ENCODE measurements at regions not wholly inside any gene's neighbourhood (a gene's known extent, or its start where the extent isn't known, plus 50 kb on each side); places are given as distances from the start of the nearest gene placed in this dataset.

GRCh38 chr2:43139996-43140621, 86.3 kb downstream of the ZFP36L2 start:
- Histone ChIP-seq H3K4me2 (ENCODE audit: unreplicated experiment) (no peak overlapping the region), H3K36me3 (ENCODE audit: low read depth) (no peaks in the 10 kb centered on the region), H3K27ac (no peak overlapping the region), H3K79me2 (ENCODE audit: insufficient read depth) (no peaks in the 10 kb centered on the region), H4K20me1 (ENCODE audit: insufficient read depth) (no peaks in the 10 kb centered on the region; the same call in 1 of the 2 replicates), H3K9me3 (ENCODE audit: low read depth) (no peaks in the 10 kb centered on the region), H3K4me3 (no peak overlapping the region), H3K27me3 (replicated peaks; ENCODE audit: insufficient read depth) (no peaks in the 10 kb centered on the region), H2AFZ (no peak overlapping the region), H3K9me2 (ENCODE audit: insufficient read depth) (no peaks in the 10 kb centered on the region), H3K4me1 (ENCODE audit: insufficient read depth) (no peaks in the 10 kb centered on the region), H3F3A (ENCODE audit: insufficient read depth) (peaks cover 6% of the 10 kb centered on the region; the same call in 1 of the 2 replicates), H3K9ac (no peak overlapping the region)
- no peak for DNase-seq
- 94% methylated on average over 11 of the region's 11 CpGs for WGBS, 2 experiments (ENCODE audit: low coverage in 1 of 2, low lambda C conversion rate in 2 of 2, missing lambda C conversion rate in 2 of 2)
- TF ChIP-seq EZH2 (IDR thresholded peaks at IDR 0.05; ENCODE audit: insufficient read depth, poor library complexity, severe bottlenecking) (no peak), EZH2phosphoT487 (IDR thresholded peaks at IDR 0.05; ENCODE audit: insufficient read depth, low read depth) (no peak)
- in situ Hi-C loops (cut with MboI): loop anchor here (10.0 kb wide), 1 partner anchor 75 kb away; no protein-coding TSS in a partner anchor

GRCh38 chr2:43139501-43139900, 86.9 kb downstream of the ZFP36L2 start:
- Histone ChIP-seq H3K36me3 (ENCODE audit: low read depth) (no peaks in the 10 kb centered on the region), H4K20me1 (ENCODE audit: insufficient read depth) (no peaks in the 10 kb centered on the region; the same call in 1 of the 2 replicates), H3K9me3 (ENCODE audit: low read depth) (no peaks in the 10 kb centered on the region), H2AFZ (no peak overlapping the region), H3K27me3 (replicated peaks; ENCODE audit: insufficient read depth) (no peaks in the 10 kb centered on the region), H3K4me3 (no peak overlapping the region), H3K9ac (no peak overlapping the region), H3K4me2 (ENCODE audit: unreplicated experiment) (no peak overlapping the region), H3K9me2 (ENCODE audit: insufficient read depth) (no peaks in the 10 kb centered on the region), H3K27ac (no peak overlapping the region), H3F3A (ENCODE audit: insufficient read depth) (peaks cover 4% of the 10 kb centered on the region; the same call in 1 of the 2 replicates), H3K79me2 (ENCODE audit: insufficient read depth) (no peaks in the 10 kb centered on the region), H3K4me1 (ENCODE audit: insufficient read depth) (no peaks in the 10 kb centered on the region)
- WGBS, 2 experiments (ENCODE audit: low coverage in 1 of 2, low lambda C conversion rate in 2 of 2, missing lambda C conversion rate in 2 of 2): 92 to 93% methylated on average over 4 of the region's 4 CpGs
- DNase-seq: no peak
- in situ Hi-C loops (cut with MboI): no loop called here
- TF ChIP-seq EZH2 (IDR thresholded peaks at IDR 0.05; ENCODE audit: insufficient read depth, poor library complexity, severe bottlenecking): no peak
- no peak for TF ChIP-seq EZH2phosphoT487 (IDR thresholded peaks at IDR 0.05; ENCODE audit: insufficient read depth, low read depth)

- Histone ChIP-seq H4K20me1 (ENCODE audit: insufficient read depth) (no peaks in the 10 kb centered on the region), H3K4me2 (ENCODE audit: unreplicated experiment) (no peak overlapping the region), H3K27ac (no peak overlapping the region), H3K79me2 (ENCODE audit: insufficient read depth) (no peaks in the 10 kb centered on the region), H3K9me3 (ENCODE audit: low read depth) (no peaks in the 10 kb centered on the region), H3K9ac (no peak overlapping the region), H3K4me1 (ENCODE audit: insufficient read depth) (no peaks in the 10 kb centered on the region), H3K36me3 (ENCODE audit: low read depth) (no peaks in the 10 kb centered on the region), H3K9me2 (ENCODE audit: insufficient read depth) (no peaks in the 10 kb centered on the region), H2AFZ (no peak overlapping the region), H3F3A (ENCODE audit: insufficient read depth) (no peaks in the 10 kb centered on the region), H3K4me3 (no peak overlapping the region), H3K27me3 (replicated peaks; ENCODE audit: insufficient read depth) (no peaks in the 10 kb centered on the region)
- WGBS, 2 experiments (ENCODE audit: low coverage in 1 of 2, low lambda C conversion rate in 2 of 2, missing lambda C conversion rate in 2 of 2): 97 to 98% methylated on average over 3 of the region's 3 CpGs
- TF ChIP-seq EZH2 (IDR thresholded peaks at IDR 0.05; ENCODE audit: insufficient read depth, poor library complexity, severe bottlenecking) (no peak), EZH2phosphoT487 (IDR thresholded peaks at IDR 0.05; ENCODE audit: insufficient read depth, low read depth) (no peak)
- in situ Hi-C loops (cut with MboI): no loop called here
- DNase-seq: no peak
Measured at GRCh38 chr2:43138441-43138840, 88.0 kb downstream of the ZFP36L2 start.

- H2AFZ ChIP-seq: no peak overlapping the region
- no peak overlapping the region for H3K4me3 ChIP-seq
- DNase-seq: no peak
- H3K4me1 ChIP-seq (ENCODE audit: insufficient read depth): no peaks in the 10 kb centered on the region
- in situ Hi-C loops (cut with MboI): no loop called here
- H3K9me2 ChIP-seq (ENCODE audit: insufficient read depth): no peaks in the 10 kb centered on the region
- WGBS, 2 experiments (ENCODE audit: low coverage in 1 of 2, low lambda C conversion rate in 2 of 2, missing lambda C conversion rate in 2 of 2): 92 to 94% methylated on average over 10 of the region's 10 CpGs
- H3K79me2 ChIP-seq (ENCODE audit: insufficient read depth): no peaks in the 10 kb centered on the region
- H3K27ac ChIP-seq: no peak overlapping the region
- no peak overlapping the region for H3K4me2 ChIP-seq (ENCODE audit: unreplicated experiment)
- H3K9ac ChIP-seq: no peak overlapping the region
- no peaks in the 10 kb centered on the region for H3F3A ChIP-seq (ENCODE audit: insufficient read depth)
- H3K9me3 ChIP-seq (ENCODE audit: low read depth): no peaks in the 10 kb centered on the region
- no peaks in the 10 kb centered on the region for H4K20me1 ChIP-seq (ENCODE audit: insufficient read depth)
- no peaks in the 10 kb centered on the region for H3K36me3 ChIP-seq (ENCODE audit: low read depth)
- TF ChIP-seq EZH2 (IDR thresholded peaks at IDR 0.05; ENCODE audit: insufficient read depth, poor library complexity, severe bottlenecking) (no peak), EZH2phosphoT487 (IDR thresholded peaks at IDR 0.05; ENCODE audit: insufficient read depth, low read depth) (no peak)
- H3K27me3 ChIP-seq (replicated peaks; ENCODE audit: insufficient read depth): no peaks in the 10 kb centered on the region
Measured at GRCh38 chr2:43136876-43137275, 89.5 kb downstream of the ZFP36L2 start.
